ENCODE measurements at regions not wholly inside any gene's neighbourhood (a gene's known extent, or its start where the extent isn't known, plus 50 kb on each side); places are given as distances from the start of the nearest gene placed in this dataset.

DNA sequence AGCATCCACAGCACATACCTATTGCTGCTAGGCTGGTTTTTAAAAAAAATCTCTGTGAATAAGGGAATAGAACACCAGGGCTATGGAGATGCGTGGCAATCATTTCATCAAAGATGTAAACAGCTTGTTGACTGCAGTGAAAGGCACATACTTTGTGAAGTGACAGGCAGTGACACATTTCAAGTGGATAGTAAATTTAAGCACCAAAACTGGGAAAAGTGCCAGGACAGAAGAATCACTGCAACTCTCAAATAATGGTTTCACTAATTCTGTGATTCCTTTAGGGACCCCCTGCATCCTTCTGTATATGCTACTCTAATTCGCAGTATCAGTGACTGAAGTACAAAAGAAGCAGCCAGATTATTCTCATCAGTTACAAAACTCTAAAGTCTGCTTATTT lies 145.2 kb upstream of the KLF14 start:
- H3K36me3 ChIP-seq = peaks cover 23 to 90% (median 49%) of the 10 kb centered on the region in 4 donors
- TF ChIP-seq, protein P1, sequence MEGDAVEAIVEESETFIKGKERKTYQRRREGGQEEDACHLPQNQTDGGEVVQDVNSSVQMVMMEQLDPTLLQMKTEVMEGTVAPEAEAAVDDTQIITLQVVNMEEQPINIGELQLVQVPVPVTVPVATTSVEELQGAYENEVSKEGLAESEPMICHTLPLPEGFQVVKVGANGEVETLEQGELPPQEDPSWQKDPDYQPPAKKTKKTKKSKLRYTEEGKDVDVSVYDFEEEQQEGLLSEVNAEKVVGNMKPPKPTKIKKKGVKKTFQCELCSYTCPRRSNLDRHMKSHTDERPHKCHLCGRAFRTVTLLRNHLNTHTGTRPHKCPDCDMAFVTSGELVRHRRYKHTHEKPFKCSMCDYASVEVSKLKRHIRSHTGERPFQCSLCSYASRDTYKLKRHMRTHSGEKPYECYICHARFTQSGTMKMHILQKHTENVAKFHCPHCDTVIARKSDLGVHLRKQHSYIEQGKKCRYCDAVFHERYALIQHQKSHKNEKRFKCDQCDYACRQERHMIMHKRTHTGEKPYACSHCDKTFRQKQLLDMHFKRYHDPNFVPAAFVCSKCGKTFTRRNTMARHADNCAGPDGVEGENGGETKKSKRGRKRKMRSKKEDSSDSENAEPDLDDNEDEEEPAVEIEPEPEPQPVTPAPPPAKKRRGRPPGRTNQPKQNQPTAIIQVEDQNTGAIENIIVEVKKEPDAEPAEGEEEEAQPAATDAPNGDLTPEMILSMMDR (IDR thresholded peaks at IDR 0.05) = no peak
- no peak for TF ChIP-seq POLR2A (IDR thresholded peaks at IDR 0.05)
- TF ChIP-seq POLR2AphosphoS5 (IDR thresholded peaks at IDR 0.05) = no peak
- no peak for TF ChIP-seq EP300 (IDR thresholded peaks at IDR 0.05)
- H3K4me3 ChIP-seq = no peak overlapping the region
- peaks cover 11 to 61% (median 30%) of the 10 kb centered on the region in 4 donors for H3K4me1 ChIP-seq
- H3K9me3 ChIP-seq = no peaks in the 10 kb centered on the region
- WGBS, 2 donors = 91 to 97% methylated on average over 2 of the region's 2 CpGs
- H3K27ac ChIP-seq = peak overlapping the region in 2 of 4 donors; percentile 30 to 91
- DNase-seq (no peak), ATAC-seq (ENCODE audit: low FRiP score in 2 of 2) (no peak)
- no peaks in the 10 kb centered on the region for H3K27me3 ChIP-seq

DNA sequence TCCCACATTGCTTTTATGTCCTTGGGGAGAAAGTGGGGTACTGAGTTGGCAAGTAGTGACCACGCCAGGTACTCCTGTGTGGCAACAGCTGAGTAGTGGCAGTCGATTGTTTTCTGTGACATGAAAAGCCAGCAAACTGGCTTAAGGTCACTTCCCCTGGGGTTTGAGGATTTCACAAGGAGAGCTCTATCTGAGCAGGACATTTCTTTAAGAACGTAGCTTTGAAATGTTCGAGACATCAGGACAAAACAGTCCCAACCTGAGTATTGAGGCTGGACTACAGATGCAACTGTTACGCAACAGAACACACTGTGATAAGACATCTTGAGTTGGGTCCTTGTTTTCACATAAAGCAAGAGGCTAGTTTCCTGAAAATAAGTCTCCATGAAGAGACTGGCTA lies 146.7 kb upstream of the KLF14 start:
- DNase-seq (peak in 1 of 2 donors; percentile 48), ATAC-seq (ENCODE audit: low FRiP score in 2 of 2) (no peak)
- H3K36me3 ChIP-seq = peaks cover 27 to 95% (median 56%) of the 10 kb centered on the region in 4 donors
- TF ChIP-seq EP300 (IDR thresholded peaks at IDR 0.05) (no peak), POLR2A (IDR thresholded peaks at IDR 0.05) (no peak), POLR2AphosphoS5 (IDR thresholded peaks at IDR 0.05) (no peak)
- TF ChIP-seq, protein P1 (IDR thresholded peaks at IDR 0.05) = no peak
- 63 to 64% methylated on average over 5 of the region's 5 CpGs for WGBS, 2 donors
- H3K4me1 ChIP-seq = peaks cover 10 to 62% (median 35%) of the 10 kb centered on the region in 4 donors
- no peaks in the 10 kb centered on the region for H3K9me3 ChIP-seq
- no peaks in the 10 kb centered on the region for H3K27me3 ChIP-seq
- H3K4me3 ChIP-seq = no peak overlapping the region
- H3K27ac ChIP-seq = peak overlapping the region in 3 of 4 donors; percentile 22 to 91 (median 60)

DNA sequence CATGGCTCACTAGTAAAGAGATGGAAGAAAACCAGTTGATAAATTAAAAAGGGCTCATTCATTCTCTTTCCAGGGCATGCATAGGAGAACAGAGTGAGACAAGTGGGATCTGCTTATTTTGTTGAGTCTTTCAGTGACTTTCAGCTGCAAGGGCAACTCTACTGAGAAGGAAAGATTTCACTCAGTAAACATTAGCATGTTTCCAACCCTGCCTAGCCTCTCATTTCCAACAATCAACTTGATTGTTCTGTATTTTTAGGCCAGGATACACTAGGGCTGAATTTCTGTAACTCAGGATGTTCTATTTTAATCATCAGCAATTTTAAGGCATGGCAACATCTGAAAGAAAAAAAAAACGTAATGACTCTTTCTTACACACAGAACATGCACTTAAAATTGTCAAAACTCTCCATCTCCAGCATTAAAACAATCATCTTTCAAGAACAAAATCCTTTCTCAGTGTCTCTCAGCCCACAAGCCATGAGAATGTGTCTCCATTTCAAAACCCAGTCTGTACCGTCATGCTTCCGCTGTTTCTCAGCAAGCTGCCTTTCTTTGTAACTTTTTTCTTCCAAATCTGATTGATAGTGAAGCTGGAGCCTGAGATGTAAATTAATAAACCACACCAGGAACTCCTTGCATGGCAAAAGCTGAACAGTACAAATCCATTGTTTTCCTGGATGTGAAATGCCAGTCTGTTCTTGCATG lies 147.2 kb upstream of the KLF14 start:
- WGBS, 2 donors = 70 to 71% methylated on average over 3 of the region's 3 CpGs
- TF ChIP-seq POLR2AphosphoS5 (IDR thresholded peaks at IDR 0.05) (no peak), EP300 (IDR thresholded peaks at IDR 0.05) (no peak), POLR2A (IDR thresholded peaks at IDR 0.05) (no peak)
- TF ChIP-seq, protein P1 (IDR thresholded peaks at IDR 0.05) = no peak
- ATAC-seq (ENCODE audit: low FRiP score in 2 of 2) = no peak
- Histone ChIP-seq H3K9me3 (no peaks in the 10 kb centered on the region), H3K4me3 (no peak overlapping the region), H3K4me1 (peaks cover 13 to 62% (median 38%) of the 10 kb centered on the region in 4 donors), H3K27me3 (no peaks in the 10 kb centered on the region), H3K27ac (peak overlapping the region in 3 of 4 donors; percentile 22 to 91 (median 60)), H3K36me3 (peaks cover 27 to 95% (median 57%) of the 10 kb centered on the region in 4 donors)
- no peak for DNase-seq

DNA sequence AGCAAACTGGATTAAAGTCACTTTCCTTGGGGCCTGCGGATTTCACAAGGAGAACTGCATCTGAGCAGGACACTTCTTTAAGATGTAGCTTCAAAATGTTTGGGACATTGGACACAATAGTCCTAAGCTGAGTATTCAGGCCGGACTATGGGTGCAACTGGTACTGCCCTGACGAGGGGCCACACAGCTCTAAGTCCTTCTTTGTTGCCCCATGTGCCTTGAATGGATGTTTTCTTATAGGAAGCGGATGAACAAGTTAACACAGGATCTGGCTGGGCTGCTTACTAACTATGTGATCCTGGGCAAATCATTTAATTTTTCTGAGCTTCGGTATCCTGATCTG lies 147.8 kb upstream of the KLF14 start:
- Histone ChIP-seq H3K27me3 (no peaks in the 10 kb centered on the region), H3K36me3 (peaks cover 27 to 94% (median 56%) of the 10 kb centered on the region in 4 donors), H3K4me1 (peaks cover 18 to 62% (median 39%) of the 10 kb centered on the region in 4 donors), H3K4me3 (no peak overlapping the region), H3K27ac (peak overlapping the region in 3 of 4 donors; percentile 22 to 91 (median 60)), H3K9me3 (no peaks in the 10 kb centered on the region)
- TF ChIP-seq EP300 (IDR thresholded peaks at IDR 0.05) (no peak), POLR2AphosphoS5 (IDR thresholded peaks at IDR 0.05) (no peak), POLR2A (IDR thresholded peaks at IDR 0.05) (no peak)
- TF ChIP-seq, protein P1 (IDR thresholded peaks at IDR 0.05) = no peak
- no peak for DNase-seq
- ATAC-seq (ENCODE audit: low FRiP score in 2 of 2) = no peak
- 95 to 98% methylated on average over 5 of the region's 5 CpGs for WGBS, 2 donors

DNA sequence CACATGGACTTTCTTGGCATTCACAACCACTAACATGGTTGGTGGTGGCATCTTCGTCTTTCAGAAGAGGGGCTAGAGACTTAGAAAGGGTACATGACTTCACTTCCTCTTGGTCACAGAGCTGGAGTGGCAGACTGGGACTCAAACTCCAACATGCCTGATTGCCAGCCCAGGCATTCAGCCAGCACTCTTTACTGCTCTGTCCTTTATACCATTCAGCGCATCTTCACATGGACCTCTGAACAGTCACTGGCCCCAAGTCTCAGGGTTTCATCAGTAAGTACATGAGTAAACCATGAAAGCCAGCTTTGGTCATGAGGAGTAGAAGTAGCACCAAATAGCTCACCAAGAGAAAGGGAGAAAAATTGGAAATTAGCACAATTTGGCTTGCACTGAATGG lies 148.4 kb upstream of the KLF14 start:
- Histone ChIP-seq H3K27me3 (no peaks in the 10 kb centered on the region), H3K4me1 (peaks cover 25 to 66% (median 46%) of the 10 kb centered on the region in 4 donors), H3K9me3 (no peaks in the 10 kb centered on the region), H3K36me3 (peaks cover 28 to 90% (median 51%) of the 10 kb centered on the region in 4 donors), H3K4me3 (no peak overlapping the region), H3K27ac (peak overlapping the region in 3 of 4 donors; percentile 22 to 91 (median 60))
- no peak for DNase-seq
- no peak for ATAC-seq (ENCODE audit: low FRiP score in 2 of 2)
- 68 to 96% methylated on average over 2 of the region's 2 CpGs for WGBS, 2 donors
- TF ChIP-seq POLR2AphosphoS5 (IDR thresholded peaks at IDR 0.05) = no peak
- TF ChIP-seq, protein P1 (IDR thresholded peaks at IDR 0.05) = no peak
- no peak for TF ChIP-seq EP300 (IDR thresholded peaks at IDR 0.05)
- TF ChIP-seq POLR2A (IDR thresholded peaks at IDR 0.05) = no peak

Measured in upper lobe of left lung (tissue), 6 donors.